ENCODE measurements at regions not wholly inside any gene's neighbourhood (a gene's known extent, or its start where the extent isn't known, plus 50 kb on each side); places are given as distances from the start of the nearest gene placed in this dataset.
"Not testable (repeated sequence)": the region's sequence is repeated elsewhere in the genome, so short reads cannot be mapped to it uniquely, and the experiment has no call there.

DNA sequence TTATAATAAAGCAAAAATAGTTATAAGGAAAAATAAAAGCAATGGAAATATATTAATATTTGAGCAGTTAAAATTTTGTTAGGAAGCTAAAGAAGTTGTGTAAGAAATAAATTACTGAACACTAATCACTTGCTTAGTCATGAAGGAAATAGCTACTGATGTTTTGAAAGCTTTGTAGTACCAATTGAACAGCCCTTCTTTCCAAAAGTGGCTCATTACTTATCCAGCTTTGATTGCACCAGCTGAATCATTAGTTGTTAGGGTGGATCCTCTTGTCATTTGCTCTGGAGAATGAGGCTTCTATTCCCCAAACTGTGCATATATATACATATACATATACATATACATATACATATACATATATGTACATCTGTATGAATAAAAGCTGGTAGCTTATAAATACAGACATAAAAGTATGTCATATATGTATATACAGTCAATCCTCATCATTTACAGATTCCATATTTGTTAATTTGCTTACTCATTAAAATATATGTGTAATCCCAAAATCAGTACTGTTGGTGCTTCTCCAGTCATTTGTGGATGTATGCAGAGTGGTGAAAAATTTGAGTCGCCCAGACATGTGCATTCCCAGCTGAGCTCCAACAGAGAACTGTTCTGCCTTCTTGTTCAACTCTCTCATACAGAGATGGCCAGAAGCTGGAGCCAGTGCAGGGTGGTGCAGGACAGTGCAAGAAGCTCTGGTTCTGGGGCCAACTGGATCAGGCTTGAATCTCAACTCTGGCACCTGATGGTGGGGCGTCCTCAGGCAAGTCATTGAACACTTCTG is 214.1 kb downstream of the RPAP3 start:
- Histone ChIP-seq H3K4me3 (ENCODE audit: extremely low read depth, insufficient read depth, low read length, poor library complexity, severe bottlenecking) (no peak overlapping the region), H3K27ac (ENCODE audit: low read depth, low read length, severe bottlenecking) (no peak overlapping the region), H3K36me3 (ENCODE audit: control insufficient read depth, insufficient read depth, low read length) (no peaks in the 10 kb centered on the region), H3K9me3 (ENCODE audit: control insufficient read depth, low read length) (no peaks in the 10 kb centered on the region), H3K4me1 (ENCODE audit: control insufficient read depth, insufficient read depth, low read length, poor library complexity, severe bottlenecking) (no peaks in the 10 kb centered on the region)
- WGBS, 2 experiments (ENCODE audit: insufficient coverage in 2 of 2) = 60% methylated on average over 1 of the region's 2 CpGs; no CpG with 5 or more reads in 1 of the 2 experiments

DNA sequence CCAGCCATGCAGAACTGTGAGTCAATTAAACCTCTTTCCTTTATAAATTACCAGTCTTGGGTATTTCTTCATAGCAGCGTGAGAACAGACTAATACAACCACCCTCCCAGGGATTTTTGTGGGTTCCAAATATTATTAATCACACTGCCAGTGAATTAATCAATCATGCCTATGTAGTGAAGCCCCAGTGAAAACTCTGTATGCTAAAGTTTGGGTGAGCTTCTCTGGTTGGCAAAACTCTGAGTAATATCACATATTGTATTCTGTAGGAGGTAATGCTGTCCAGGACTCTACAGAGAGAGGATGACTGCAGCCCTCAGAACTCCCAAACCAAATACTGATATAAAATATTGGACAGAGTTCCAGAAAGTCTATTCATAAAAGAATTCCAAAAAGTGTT is 216.9 kb downstream of the RPAP3 start:
- Histone ChIP-seq H3K4me3 (ENCODE audit: extremely low read depth, insufficient read depth, low read length, poor library complexity, severe bottlenecking) (no peak overlapping the region), H3K36me3 (ENCODE audit: control insufficient read depth, insufficient read depth, low read length) (no peaks in the 10 kb centered on the region), H3K4me1 (ENCODE audit: control insufficient read depth, insufficient read depth, low read length, poor library complexity, severe bottlenecking) (no peaks in the 10 kb centered on the region), H3K9me3 (ENCODE audit: control insufficient read depth, low read length) (no peaks in the 10 kb centered on the region), H3K27ac (ENCODE audit: low read depth, low read length, severe bottlenecking) (no peak overlapping the region)
- WGBS, 2 experiments (ENCODE audit: insufficient coverage in 2 of 2) = 100% methylated on average over 1 of the region's 1 CpG; no CpG with 5 or more reads in 1 of the 2 experiments

DNA sequence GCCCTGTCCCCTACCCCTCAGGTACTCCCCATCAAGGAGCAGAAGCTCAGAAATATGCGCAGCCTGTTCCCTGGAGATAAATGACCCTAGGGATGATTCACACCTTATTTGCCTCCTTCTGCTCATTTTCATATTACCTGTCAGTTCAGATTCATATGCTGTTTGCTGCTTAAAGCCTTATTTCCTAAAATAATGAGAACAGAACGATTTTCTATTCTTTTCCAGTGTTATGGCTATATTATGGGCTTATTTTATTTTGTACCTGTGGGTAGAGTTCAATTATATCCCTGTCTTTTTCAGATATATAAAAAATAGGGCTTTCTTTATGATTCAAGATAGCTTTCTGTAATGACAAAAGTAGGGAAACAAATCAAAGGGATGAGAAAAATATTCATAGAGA is 224.8 kb downstream of the RPAP3 start:
- 100% methylated on average over 1 of the region's 2 CpGs; no CpG with 5 or more reads in 1 of the 2 experiments for WGBS, 2 experiments (ENCODE audit: insufficient coverage in 2 of 2)
- Histone ChIP-seq H3K9me3 (ENCODE audit: control insufficient read depth, low read length) (peaks cover 1% of the 10 kb centered on the region), H3K27ac (ENCODE audit: low read depth, low read length, severe bottlenecking) (no peak overlapping the region), H3K4me3 (ENCODE audit: extremely low read depth, insufficient read depth, low read length, poor library complexity, severe bottlenecking) (no peak overlapping the region), H3K36me3 (ENCODE audit: control insufficient read depth, insufficient read depth, low read length) (no peaks in the 10 kb centered on the region), H3K4me1 (ENCODE audit: control insufficient read depth, insufficient read depth, low read length, poor library complexity, severe bottlenecking) (no peaks in the 10 kb centered on the region)

- Histone ChIP-seq H3K36me3 (ENCODE audit: control insufficient read depth, insufficient read depth, low read length) (no peaks in the 10 kb centered on the region), H3K4me3 (ENCODE audit: extremely low read depth, insufficient read depth, low read length, poor library complexity, severe bottlenecking) (no peak overlapping the region), H3K4me1 (ENCODE audit: control insufficient read depth, insufficient read depth, low read length, poor library complexity, severe bottlenecking) (no peaks in the 10 kb centered on the region), H3K27ac (ENCODE audit: low read depth, low read length, severe bottlenecking) (no peak overlapping the region), H3K9me3 (ENCODE audit: control insufficient read depth, low read length) (peaks cover 20% of the 10 kb centered on the region)
- WGBS, 2 experiments (ENCODE audit: insufficient coverage in 2 of 2) = no CpG with 5 or more reads among the region's 1 CpG
These were observed 227.4 kb downstream of the RPAP3 start for GRCh38 chr12:47478426-47478825.

DNA sequence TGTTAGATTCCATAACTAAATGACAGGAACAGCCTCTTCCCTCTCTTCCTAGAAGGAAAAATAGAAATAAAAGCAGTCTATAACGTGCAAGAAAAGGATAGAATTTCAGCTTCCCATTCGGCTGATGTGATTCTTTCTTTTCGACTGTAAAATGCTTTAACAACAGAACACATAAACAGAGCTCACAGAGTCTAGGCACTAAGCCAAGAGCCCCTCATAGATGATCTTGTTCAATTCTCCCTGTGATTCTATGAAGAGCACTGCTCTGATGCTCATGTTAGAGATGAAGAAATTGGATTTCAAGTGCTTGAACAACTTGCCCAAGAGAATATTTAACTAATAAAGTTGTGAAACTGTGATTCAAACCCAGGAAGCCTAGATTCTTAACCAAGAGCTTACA is 232.7 kb downstream of the RPAP3 start:
- Histone ChIP-seq H3K27ac (ENCODE audit: low read depth, low read length, severe bottlenecking) (no peak overlapping the region), H3K4me1 (ENCODE audit: control insufficient read depth, insufficient read depth, low read length, poor library complexity, severe bottlenecking) (no peaks in the 10 kb centered on the region), H3K4me3 (ENCODE audit: extremely low read depth, insufficient read depth, low read length, poor library complexity, severe bottlenecking) (no peak overlapping the region), H3K9me3 (ENCODE audit: control insufficient read depth, low read length) (peaks cover 20% of the 10 kb centered on the region), H3K36me3 (ENCODE audit: control insufficient read depth, insufficient read depth, low read length) (no peaks in the 10 kb centered on the region)
- 86% methylated on average over 3 of the region's 3 CpGs; no CpG with 5 or more reads in 1 of the 2 experiments for WGBS, 2 experiments (ENCODE audit: insufficient coverage in 2 of 2)

DNA sequence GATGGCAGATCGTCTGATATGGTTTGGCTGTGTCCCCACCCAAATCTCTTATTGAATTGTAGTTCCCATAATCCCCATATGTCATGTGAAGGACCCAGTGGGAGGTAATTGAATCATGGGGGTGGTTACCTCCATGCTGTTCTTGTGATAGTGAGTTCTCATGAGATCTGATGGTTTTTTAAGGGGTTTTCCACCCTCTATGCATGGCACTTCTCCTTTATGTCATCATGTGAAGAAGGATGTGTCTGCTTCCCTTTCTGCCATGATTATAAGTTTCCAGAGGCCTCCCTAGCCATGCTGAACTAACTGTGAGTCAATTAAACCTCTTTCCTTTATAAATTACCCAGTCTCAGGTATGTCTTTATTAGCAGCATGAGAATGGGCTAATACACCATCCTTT is 235.5 kb downstream of the RPAP3 start:
- 67% methylated on average over 1 of the region's 1 CpG; no CpG with 5 or more reads in 1 of the 2 experiments for WGBS, 2 experiments (ENCODE audit: insufficient coverage in 2 of 2)
- H3K36me3 ChIP-seq (ENCODE audit: control insufficient read depth, insufficient read depth, low read length); H3K4me1 ChIP-seq (ENCODE audit: control insufficient read depth, insufficient read depth, low read length, poor library complexity, severe bottlenecking); H3K4me3 ChIP-seq (ENCODE audit: extremely low read depth, insufficient read depth, low read length, poor library complexity, severe bottlenecking); H3K27ac ChIP-seq (ENCODE audit: low read depth, low read length, severe bottlenecking): not testable (repeated sequence)
- H3K9me3 ChIP-seq (ENCODE audit: control insufficient read depth, low read length) = peaks cover 12% of the 10 kb centered on the region

GRCh38 chr12:47463918-47464317 is 241.9 kb downstream of the RPAP3 start:
- WGBS, 2 experiments (ENCODE audit: insufficient coverage in 2 of 2) = 80 to 88% methylated on average over 1 of the region's 5 CpGs
- H3K4me1 ChIP-seq (ENCODE audit: control insufficient read depth, insufficient read depth, low read length, poor library complexity, severe bottlenecking); H3K36me3 ChIP-seq (ENCODE audit: control insufficient read depth, insufficient read depth, low read length); H3K9me3 ChIP-seq (ENCODE audit: control insufficient read depth, low read length); H3K27ac ChIP-seq (ENCODE audit: low read depth, low read length, severe bottlenecking); H3K4me3 ChIP-seq (ENCODE audit: extremely low read depth, insufficient read depth, low read length, poor library complexity, severe bottlenecking): not testable (repeated sequence)

- WGBS, 2 experiments (ENCODE audit: insufficient coverage in 2 of 2) = 72 to 90% methylated on average over 2 of the region's 4 CpGs
- H3K4me1 ChIP-seq (ENCODE audit: control insufficient read depth, insufficient read depth, low read length, poor library complexity, severe bottlenecking) = no peaks in the 10 kb centered on the region
- H3K36me3 ChIP-seq (ENCODE audit: control insufficient read depth, insufficient read depth, low read length) = no peaks in the 10 kb centered on the region
- H3K27ac ChIP-seq (ENCODE audit: low read depth, low read length, severe bottlenecking) = no peak overlapping the region
- peaks cover 12% of the 10 kb centered on the region for H3K9me3 ChIP-seq (ENCODE audit: control insufficient read depth, low read length)
- no peak overlapping the region for H3K4me3 ChIP-seq (ENCODE audit: extremely low read depth, insufficient read depth, low read length, poor library complexity, severe bottlenecking)
These were observed 247.6 kb downstream of the RPAP3 start for GRCh38 chr12:47458279-47458678.

- 80 to 83% methylated on average over 1 of the region's 1 CpG for WGBS, 2 experiments (ENCODE audit: insufficient coverage in 2 of 2)
- Histone ChIP-seq H3K9me3 (ENCODE audit: control insufficient read depth, low read length) (no peaks in the 10 kb centered on the region), H3K36me3 (ENCODE audit: control insufficient read depth, insufficient read depth, low read length) (no peaks in the 10 kb centered on the region), H3K4me3 (ENCODE audit: extremely low read depth, insufficient read depth, low read length, poor library complexity, severe bottlenecking) (no peak overlapping the region), H3K4me1 (ENCODE audit: control insufficient read depth, insufficient read depth, low read length, poor library complexity, severe bottlenecking) (no peaks in the 10 kb centered on the region), H3K27ac (ENCODE audit: low read depth, low read length, severe bottlenecking) (no peak overlapping the region)
These were observed 256.0 kb downstream of the RPAP3 start for GRCh38 chr12:47449797-47450196.

GRCh38 chr12:47442310-47442709 is 263.5 kb downstream of the RPAP3 start:
- Histone ChIP-seq H3K9me3 (ENCODE audit: control insufficient read depth, low read length) (peaks cover 6% of the 10 kb centered on the region), H3K4me1 (ENCODE audit: control insufficient read depth, insufficient read depth, low read length, poor library complexity, severe bottlenecking) (no peaks in the 10 kb centered on the region), H3K27ac (ENCODE audit: low read depth, low read length, severe bottlenecking) (no peak overlapping the region), H3K36me3 (ENCODE audit: control insufficient read depth, insufficient read depth, low read length) (no peaks in the 10 kb centered on the region), H3K4me3 (ENCODE audit: extremely low read depth, insufficient read depth, low read length, poor library complexity, severe bottlenecking) (no peak overlapping the region)
- 86 to 92% methylated on average over 1 of the region's 1 CpG for WGBS, 2 experiments (ENCODE audit: insufficient coverage in 2 of 2)

DNA sequence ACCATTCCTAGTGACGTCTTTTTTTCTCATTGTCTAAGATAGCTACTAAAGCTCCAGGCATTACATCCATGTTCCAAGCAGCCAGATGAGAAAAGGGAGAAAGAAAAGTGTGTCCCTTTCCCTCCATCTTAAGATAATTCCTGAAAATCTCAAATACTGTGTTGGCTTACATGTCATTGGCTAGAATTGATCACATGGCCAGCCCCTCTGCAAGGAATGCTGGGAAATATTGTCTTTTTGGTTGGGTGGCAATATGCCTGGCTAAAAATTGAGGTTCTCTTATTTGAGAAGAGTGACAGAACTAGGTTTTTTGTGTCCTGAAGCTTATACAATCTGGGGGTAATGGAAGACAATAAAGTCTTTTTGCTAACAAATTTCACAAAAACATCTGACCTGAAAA is 264.3 kb downstream of the RPAP3 start:
- WGBS, 2 experiments (ENCODE audit: insufficient coverage in 2 of 2) = no CpG with 5 or more reads among the region's 1 CpG
- peaks cover 6% of the 10 kb centered on the region for H3K9me3 ChIP-seq (ENCODE audit: control insufficient read depth, low read length)
- H3K27ac ChIP-seq (ENCODE audit: low read depth, low read length, severe bottlenecking) = no peak overlapping the region
- H3K4me3 ChIP-seq (ENCODE audit: extremely low read depth, insufficient read depth, low read length, poor library complexity, severe bottlenecking) = no peak overlapping the region
- no peaks in the 10 kb centered on the region for H3K4me1 ChIP-seq (ENCODE audit: control insufficient read depth, insufficient read depth, low read length, poor library complexity, severe bottlenecking)
- H3K36me3 ChIP-seq (ENCODE audit: control insufficient read depth, insufficient read depth, low read length) = no peaks in the 10 kb centered on the region
